MM.1S (cell line): ENCODE measurements at regions not wholly inside any gene's neighbourhood (a gene's known extent, or its start where the extent isn't known, plus 50 kb on each side); places are given as distances from the start of the nearest gene placed in this dataset.

Source experiments
- DNase-seq: peaks from one replicate; pipeline ENCODE4 v3.0.0-alpha.2; 2015
- H2AFZ ChIP-seq: fragments of 300-600 bp; sonication (generic); 2 replicates; pipeline ENCODE4 v1.6.0; 2016; ENCODE audit warnings: antibody characterized with exemption, low read length
- H3F3A ChIP-seq: fragments of 300-600 bp; sonication (generic); 2 replicates; pipeline ENCODE4 v1.6.1; 2016; ENCODE audit warnings: mild to moderate bottlenecking, antibody characterized with exemption, low read length, moderate library complexity, mixed read lengths; ENCODE audit not compliant: insufficient read depth
- H3K27ac ChIP-seq: fragments of 300-600 bp; sonication (generic); 2 replicates; pipeline ENCODE4 v1.5.1; 2016; ENCODE audit warnings: mild to moderate bottlenecking, low read length
- H3K27me3 ChIP-seq: fragments of 300-600 bp; sonication (generic); replicated peaks from 2 replicates; pipeline ENCODE4 v1.6.0; 2016; ENCODE audit warnings: low read length; ENCODE audit not compliant: insufficient read depth
- H3K36me3 ChIP-seq: fragments of 300-600 bp; sonication (generic); replicated peaks from 2 replicates; pipeline ENCODE4 v1.6.1; 2016; ENCODE audit warnings: mild to moderate bottlenecking, low read length, mixed read lengths; ENCODE audit not compliant: insufficient read depth
- H3K4me1 ChIP-seq: fragments of 300-600 bp; sonication (generic); 2 replicates; pipeline ENCODE4 v1.6.1; 2016; ENCODE audit warnings: low read length, mixed read lengths
- H3K4me2 ChIP-seq: fragments of 300-600 bp; sonication (generic); 2 replicates; pipeline ENCODE4 v1.6.0; 2016; ENCODE audit warnings: low read depth, low read length
- H3K4me3 ChIP-seq: fragments of 300-600 bp; sonication (generic); 2 replicates; pipeline ENCODE4 v1.5.1; 2016; ENCODE audit warnings: low read length, mixed read lengths
- H3K79me2 ChIP-seq: fragments of 300-600 bp; sonication (generic); 2 replicates; pipeline ENCODE4 v1.6.1; 2016; ENCODE audit warnings: mixed run types, low read length, mixed read lengths
- H3K9ac ChIP-seq: fragments of 300-600 bp; sonication (generic); 2 replicates; pipeline ENCODE4 v1.6.1; 2016; ENCODE audit warnings: low read length, mixed read lengths
- H3K9me2 ChIP-seq: fragments of 300-600 bp; sonication (generic); replicated peaks from 2 replicates; pipeline ENCODE4 v1.6.1; 2016; ENCODE audit warnings: mild to moderate bottlenecking, low read length, mixed read lengths; ENCODE audit not compliant: insufficient read depth
- H3K9me3 ChIP-seq: fragments of 300-600 bp; sonication (generic); replicated peaks from 2 replicates; pipeline ENCODE4 v1.6.1; 2016; ENCODE audit warnings: mild to moderate bottlenecking, low read length, mixed read lengths; ENCODE audit not compliant: insufficient read depth
- H4K20me1 ChIP-seq: fragments of 300-600 bp; sonication (generic); 2 replicates; pipeline ENCODE4 v1.6.1; 2016; ENCODE audit warnings: mild to moderate bottlenecking, low read length, moderate library complexity, mixed read lengths; ENCODE audit not compliant: insufficient read depth
- CTCF ChIP-seq: fragments of 300-600 bp; sonication (generic); IDR thresholded peaks from 2 replicates; pipeline ENCODE4 v1.5.1; 2016; ENCODE audit warnings: antibody characterized with exemption, low read length, mixed read lengths
- EZH2 ChIP-seq: fragments of 300-600 bp; sonication (generic); optimal IDR thresholded peaks from 2 replicates; pipeline ENCODE3; 2017; ENCODE audit warnings: low read depth, mild to moderate bottlenecking, antibody characterized with exemption, low read length, mixed read lengths
- EZH2phosphoT487 ChIP-seq: fragments of 300-600 bp; sonication (generic); IDR thresholded peaks from 2 replicates; pipeline ENCODE4 v1.6.1; 2018; ENCODE audit warnings: antibody characterized with exemption, low read length

GRCh38 chr2:4381773-4382172 lies 678.4 kb downstream of the DCDC2C start:
- Histone ChIP-seq H3K4me3 (no peak overlapping the region), H3K27me3 (no peaks in the 10 kb centered on the region), H4K20me1 (no peaks in the 10 kb centered on the region; the same call in 1 of the 2 replicates), H3K4me1 (no peaks in the 10 kb centered on the region), H3K36me3 (no peaks in the 10 kb centered on the region), H3F3A (no peaks in the 10 kb centered on the region), H3K79me2 (no peaks in the 10 kb centered on the region), H3K9me2 (no peaks in the 10 kb centered on the region), H3K4me2 (no peak overlapping the region), H2AFZ (no peak overlapping the region), H3K9me3 (no peaks in the 10 kb centered on the region), H3K9ac (no peak overlapping the region), H3K27ac (no peak overlapping the region)
- no peak for TF ChIP-seq CTCF
- TF ChIP-seq EZH2phosphoT487 = no peak
- TF ChIP-seq EZH2 = no peak
- DNase-seq = no peak

- no peaks in the 10 kb centered on the region for H4K20me1 ChIP-seq
- no peaks in the 10 kb centered on the region for H3K79me2 ChIP-seq
- no peaks in the 10 kb centered on the region for H3K9me3 ChIP-seq
- H3K4me1 ChIP-seq = no peaks in the 10 kb centered on the region
- TF ChIP-seq CTCF (no peak), EZH2 (no peak), EZH2phosphoT487 (no peak)
- H3K9me2 ChIP-seq = no peaks in the 10 kb centered on the region
- no peaks in the 10 kb centered on the region for H3F3A ChIP-seq
- no peaks in the 10 kb centered on the region for H3K36me3 ChIP-seq
- no peak overlapping the region for H2AFZ ChIP-seq
- H3K27me3 ChIP-seq = no peaks in the 10 kb centered on the region
- DNase-seq = no peak
- H3K4me2 ChIP-seq = no peak overlapping the region
- no peak overlapping the region for H3K27ac ChIP-seq
- no peak overlapping the region for H3K9ac ChIP-seq
- H3K4me3 ChIP-seq = no peak overlapping the region
These were observed 687.6 kb downstream of the DCDC2C start for GRCh38 chr2:4391013-4391412.

GRCh38 chr2:4404363-4404762 lies 701.0 kb downstream of the DCDC2C start:
- Histone ChIP-seq H3K4me2 (no peak overlapping the region), H3K9me3 (no peaks in the 10 kb centered on the region), H3K9me2 (no peaks in the 10 kb centered on the region), H3K4me3 (no peak overlapping the region), H3K9ac (no peak overlapping the region), H3K27ac (no peak overlapping the region), H3K27me3 (no peaks in the 10 kb centered on the region), H3F3A (no peaks in the 10 kb centered on the region), H3K79me2 (no peaks in the 10 kb centered on the region), H4K20me1 (no peaks in the 10 kb centered on the region), H2AFZ (no peak overlapping the region), H3K36me3 (no peaks in the 10 kb centered on the region), H3K4me1 (no peaks in the 10 kb centered on the region)
- no peak for DNase-seq
- TF ChIP-seq EZH2 (no peak), CTCF (no peak), EZH2phosphoT487 (no peak)
